MCF 10A (cell line): ENCODE measurements at regions not wholly inside any gene's neighbourhood (a gene's known extent, or its start where the extent isn't known, plus 50 kb on each side); places are given as distances from the start of the nearest gene placed in this dataset.

ENCODE experiments used
- BruUV-seq: library from RNA; stranded (reverse); fragments of 400-500 nt; replicated peaks from 2 replicates; lab custom pipeline; 2021; lab: Mats Ljungman, UMichigan
- CTCF ChIA-PET: fragments of 300-600 bp; sonication (Branson Sonifier 250); formaldehyde crosslinking; extraction: SDS; loops from one replicate; lab custom pipeline; 2021; ENCODE audit warnings: antibody characterized with exemption, inconsistent platforms; lab: Yijun Ruan, JAX
- POLR2A ChIA-PET: fragments of 300-600, 350-650 bp; sonication (Branson Sonifier 250); formaldehyde crosslinking; extraction: SDS; loops from one replicate; lab custom pipeline; 2020; ENCODE audit warnings: antibody characterized with exemption, inconsistent platforms; lab: Yijun Ruan, JAX
- DNase-seq: peaks from one replicate; pipeline ENCODE4 v3.0.0-alpha.2; 2018; ENCODE audit not compliant: unreplicated experiment
- H3K27ac Mint-ChIP-seq: one replicate; pipeline ENCODE4 v1.8.0; 2022; ENCODE audit warnings: mild to moderate bottlenecking, low read depth, mixed read lengths; ENCODE audit not compliant: unreplicated experiment
- H3K27me3 Mint-ChIP-seq: one replicate; pipeline ENCODE4 v1.8.0; 2022; ENCODE audit warnings: mixed read lengths; ENCODE audit not compliant: insufficient read depth, unreplicated experiment
- H3K36me3 Mint-ChIP-seq: one replicate; pipeline ENCODE4 v1.8.0; 2022; ENCODE audit warnings: mild to moderate bottlenecking, moderate library complexity, mixed read lengths; ENCODE audit not compliant: insufficient read depth, unreplicated experiment
- H3K4me1 Mint-ChIP-seq: one replicate; pipeline ENCODE4 v1.8.0; 2022; ENCODE audit warnings: mixed read lengths; ENCODE audit not compliant: insufficient read depth, unreplicated experiment
- H3K4me3 Mint-ChIP-seq: one replicate; pipeline ENCODE4 v1.8.0; 2022; ENCODE audit warnings: mild to moderate bottlenecking, moderate library complexity, mixed read lengths; ENCODE audit not compliant: unreplicated experiment
- H3K9me3 Mint-ChIP-seq: one replicate; pipeline ENCODE4 v1.8.0; 2022; ENCODE audit warnings: mixed read lengths; ENCODE audit not compliant: unreplicated experiment
- CTCF ChIP-seq: fragments of 200-600 bp; IDR thresholded peaks from one replicate; pipeline ENCODE4 v1.8.0; 2022; ENCODE audit warnings: antibody characterized with exemption, mild to moderate bottlenecking; ENCODE audit not compliant: unreplicated experiment
- intact Hi-C: fragments of 100-400 bp; cut with micrococcal nuclease; formaldehyde crosslinking; loops from 2 replicates; pipeline ENCODE4 v1.14.1; 2022

- POLR2A ChIA-PET, result interaction anchor here (0.6 to 7.3 kb wide), 9 partner anchors 94 to 1286 kb away, joined by 3 to 59 read pairs (median 3); partner anchors contain the start of gene PDK4
These were observed 81.9 kb upstream of the DYNC1I1 start for GRCh38 chr7:95690367-95690947.

GRCh38 chr7:95688931-95689495, 83.3 kb upstream of the DYNC1I1 start:
- CTCF ChIA-PET, result interaction anchor here (0.6 to 8.6 kb wide), 29 partner anchors 7 to 1767 kb away, joined by 3 to 1114 read pairs (median 5); no protein-coding TSS in a partner anchor
- H3K27me3 Mint-ChIP-seq, result no peaks in the 10 kb centered on the region
- peaks cover 6% of the 10 kb centered on the region for H3K36me3 Mint-ChIP-seq
- intact Hi-C loops, result loop anchor here (5.0 kb wide), 2 partner anchors 1252 to 1392 kb away; no protein-coding TSS in a partner anchor
- BruUV-seq, result no TSS peak
- TF ChIP-seq CTCF, result no peak
- peak; percentile 54 for DNase-seq
- peaks cover 22% of the 10 kb centered on the region for H3K4me1 Mint-ChIP-seq
- peak overlapping the region; percentile 14 for H3K27ac Mint-ChIP-seq
- no peak overlapping the region for H3K4me3 Mint-ChIP-seq
- no peaks in the 10 kb centered on the region for H3K9me3 Mint-ChIP-seq
- POLR2A ChIA-PET, result interaction anchor here (0.8 to 7.3 kb wide), 5 partner anchors 80 to 1240 kb away, joined by 3 to 59 read pairs (median 35); no protein-coding TSS in a partner anchor

More at GRCh38 chr7:95690367-95690947, 81.9 kb upstream of the DYNC1I1 start:
- H3K4me3 Mint-ChIP-seq, result peak overlapping the region; percentile 13
- H3K9me3 Mint-ChIP-seq, result no peaks in the 10 kb centered on the region
- no TSS peak for BruUV-seq
- CTCF ChIA-PET, result interaction anchor here (0.6 to 8.6 kb wide), 56 partner anchors 9 to 1498 kb away, joined by 3 to 1114 read pairs (median 5); partner anchors contain the start of gene ASB4
- peaks cover 22% of the 10 kb centered on the region for H3K4me1 Mint-ChIP-seq
- H3K27me3 Mint-ChIP-seq, result peaks cover 11% of the 10 kb centered on the region
- H3K27ac Mint-ChIP-seq, result peak overlapping the region; percentile 46
- intact Hi-C loops, result loop anchor here (1.0 to 5.0 kb wide), 3 partner anchors 163 to 1243 kb away; no protein-coding TSS in a partner anchor
- peak; percentile 69 for TF ChIP-seq CTCF
- peak; percentile 68 for DNase-seq
- H3K36me3 Mint-ChIP-seq, result peaks cover 6% of the 10 kb centered on the region

GRCh38 chr7:95687759-95688343, 84.5 kb upstream of the DYNC1I1 start:
- no peak overlapping the region for H3K4me3 Mint-ChIP-seq

More at GRCh38 chr7:95687759-95688343, 84.5 kb upstream of the DYNC1I1 start:
- ChIA-PET CTCF (interaction anchor here (0.6 to 8.6 kb wide), 39 partner anchors 9 to 1891 kb away, joined by 3 to 1114 read pairs (median 4); no protein-coding TSS in a partner anchor), POLR2A (interaction anchor here (0.9 to 7.3 kb wide), 6 partner anchors 79 to 253 kb away, joined by 3 to 59 read pairs (median 20); partner anchors contain the start of gene PON2)
- no TSS peak for BruUV-seq
- Mint-ChIP-seq H3K27ac (no peak overlapping the region), H3K4me1 (peaks cover 22% of the 10 kb centered on the region), H3K27me3 (no peaks in the 10 kb centered on the region), H3K9me3 (no peaks in the 10 kb centered on the region), H3K36me3 (peaks cover 6% of the 10 kb centered on the region)
- peak; percentile 40 for TF ChIP-seq CTCF
- intact Hi-C loops, result loop anchor here (2.0 to 5.0 kb wide), 3 partner anchors 177 to 1391 kb away; no protein-coding TSS in a partner anchor
- DNase-seq, result peak; percentile 51
